MG63 (cell line): ENCODE measurements at regions not wholly inside any gene's neighbourhood (a gene's known extent, or its start where the extent isn't known, plus 50 kb on each side); places are given as distances from the start of the nearest gene placed in this dataset.
A peak's percentile ranks its signal among the peaks of the same experiment; 100 is the strongest.

Experiments
- DNase-seq: peaks from one replicate; pipeline ENCODE4 v3.0.0-alpha.2; 2020
- H3K27me3 ChIP-seq: fragments of 250-450 bp; sonication (Bioruptor Pico); 2 replicates; pipeline ENCODE4 v1.5.1; 2020; ENCODE audit warnings: mild to moderate bottlenecking, moderate library complexity
- H3K36me3 ChIP-seq: fragments of 250-450 bp; sonication (Bioruptor Pico); 2 replicates; pipeline ENCODE4 v1.5.1; 2020; ENCODE audit warnings: mild to moderate bottlenecking, moderate library complexity
- H3K4me3 ChIP-seq: fragments of 250-450 bp; sonication (Bioruptor Pico); 2 replicates; pipeline ENCODE4 v1.5.1; 2020; ENCODE audit warnings: mild to moderate bottlenecking, moderate library complexity
- H3K9me3 ChIP-seq: fragments of 250-450 bp; sonication (Bioruptor Pico); 2 replicates; pipeline ENCODE4 v1.5.1; 2020; ENCODE audit warnings: mild to moderate bottlenecking, moderate library complexity

DNA sequence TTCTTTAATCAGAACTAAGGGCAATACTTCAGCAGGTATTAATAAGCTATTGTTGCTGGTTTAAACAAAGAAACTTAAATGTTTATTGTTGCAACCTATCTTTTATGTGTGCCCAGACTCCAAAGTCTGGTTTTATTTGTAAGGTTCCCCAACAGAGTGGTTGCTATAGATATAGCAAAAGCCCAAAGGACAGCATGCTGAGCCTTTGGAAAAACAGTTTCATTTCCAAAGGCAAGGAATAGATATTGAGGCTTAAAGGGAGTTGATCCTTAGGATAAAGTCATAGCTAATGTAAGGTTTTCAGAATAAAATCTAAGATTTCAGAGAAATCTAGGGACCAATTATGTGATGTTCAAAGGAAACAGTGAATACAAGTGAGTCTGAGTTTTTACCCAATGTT lies 413.2 kb upstream of the SLC14A2 start:
- no peak for DNase-seq
- no peaks in the 10 kb centered on the region for H3K9me3 ChIP-seq
- no peaks in the 10 kb centered on the region for H3K36me3 ChIP-seq
- H3K27me3 ChIP-seq, result no peaks in the 10 kb centered on the region
- no peak overlapping the region for H3K4me3 ChIP-seq

DNA sequence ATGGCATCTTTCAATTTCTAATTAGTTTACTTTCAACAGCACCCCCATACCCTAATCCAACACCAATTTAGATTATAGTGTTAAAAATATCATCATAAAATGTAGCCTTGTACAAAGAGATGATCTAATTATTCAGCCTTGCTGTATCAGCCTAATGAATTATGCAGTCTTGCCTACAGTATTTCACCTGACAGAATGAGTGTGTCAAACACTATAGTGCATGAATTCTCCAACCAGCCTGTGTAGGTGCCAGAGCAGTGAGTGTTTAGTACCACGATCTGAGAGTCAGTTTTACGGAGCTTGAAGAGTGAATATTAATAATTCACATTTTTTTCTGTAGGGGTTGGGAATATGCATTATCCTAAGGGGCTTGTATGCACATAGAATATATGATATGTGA lies 411.6 kb upstream of the SLC14A2 start:
- Histone ChIP-seq H3K9me3 (no peaks in the 10 kb centered on the region), H3K36me3 (no peaks in the 10 kb centered on the region), H3K4me3 (no peak overlapping the region), H3K27me3 (no peaks in the 10 kb centered on the region)
- no peak for DNase-seq

DNA sequence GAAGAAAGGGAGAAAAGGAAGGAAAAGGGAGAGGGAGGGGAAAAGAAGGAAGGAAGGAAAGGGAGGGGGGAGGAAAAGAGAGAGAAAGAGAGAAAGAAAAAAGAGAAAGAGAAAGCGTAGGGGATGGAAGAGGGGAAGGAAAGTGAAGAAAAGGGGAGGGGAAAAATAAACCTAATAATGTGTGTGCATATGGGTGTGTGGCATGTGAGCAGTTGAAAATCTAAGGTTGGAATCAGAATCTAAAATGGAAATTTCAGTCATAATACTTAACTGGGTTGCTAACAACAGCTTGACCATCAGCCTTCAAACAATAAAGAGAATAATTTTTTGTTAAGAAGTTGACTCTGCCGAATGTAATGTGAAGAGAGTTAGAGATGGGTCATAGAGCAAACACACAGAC lies 407.9 kb upstream of the SLC14A2 start:
- H3K9me3 ChIP-seq, result no peaks in the 10 kb centered on the region
- H3K4me3 ChIP-seq, result no peak overlapping the region
- H3K36me3 ChIP-seq, result no peaks in the 10 kb centered on the region
- no peak for DNase-seq
- no peaks in the 10 kb centered on the region for H3K27me3 ChIP-seq

DNA sequence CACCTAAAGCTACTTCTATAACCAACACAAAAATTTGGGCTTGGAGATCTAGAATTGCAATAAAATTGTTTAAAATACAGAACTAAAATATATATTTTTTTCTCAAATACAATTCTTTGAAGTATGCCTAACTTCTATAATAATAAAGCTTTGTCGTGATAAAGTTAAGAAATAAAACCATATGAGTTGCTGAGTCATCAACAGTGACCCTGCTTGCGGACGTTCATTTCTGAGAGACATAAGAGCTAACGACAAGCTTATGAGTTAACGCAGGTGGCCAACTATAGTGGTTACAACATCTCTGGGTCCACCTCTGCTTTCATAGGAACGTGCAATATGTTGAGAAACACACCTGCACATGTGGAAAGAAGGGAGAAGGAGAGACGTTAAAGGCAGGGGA lies 407.1 kb upstream of the SLC14A2 start:
- DNase-seq, result no peak
- Histone ChIP-seq H3K36me3 (no peaks in the 10 kb centered on the region), H3K9me3 (no peaks in the 10 kb centered on the region)

DNA sequence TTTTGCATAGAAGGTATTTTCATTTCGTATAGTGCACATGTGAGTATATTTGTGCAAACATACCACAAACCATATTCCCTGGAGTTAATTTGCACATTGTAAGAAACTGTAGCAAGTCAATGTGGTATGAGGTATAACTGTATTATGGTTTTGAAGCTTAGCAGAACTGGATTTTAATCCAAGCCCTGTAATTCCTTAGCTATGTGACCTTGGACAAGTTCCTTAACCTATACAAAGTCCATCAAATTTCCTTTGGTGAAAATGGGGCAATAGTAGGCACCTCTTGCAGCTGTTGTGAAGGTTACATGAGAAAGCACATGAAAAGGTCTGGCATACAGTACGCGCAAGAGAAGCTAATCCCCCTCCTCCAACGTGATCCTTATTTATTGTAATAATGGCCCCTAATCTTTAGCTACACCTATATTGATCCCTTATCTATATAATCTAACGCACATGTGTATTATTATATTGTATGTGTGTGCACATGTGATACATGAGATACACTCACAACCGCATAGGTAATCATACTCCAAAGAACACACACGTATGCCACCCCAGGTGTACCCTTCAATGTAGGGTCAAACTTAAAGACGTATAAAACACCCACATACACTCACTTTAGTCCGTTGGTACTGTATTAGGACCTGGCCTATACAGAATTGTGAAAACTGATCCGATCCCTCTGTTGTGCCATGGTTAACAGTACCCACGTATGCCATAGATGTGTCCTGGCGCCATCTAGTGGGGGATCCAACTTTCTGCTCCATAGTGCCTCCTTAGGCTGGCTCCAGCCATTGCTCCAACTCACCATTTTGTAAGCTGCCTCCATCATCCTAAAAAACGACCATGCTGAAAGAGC lies 402.9 kb upstream of the SLC14A2 start:
- H3K9me3 ChIP-seq, result no peaks in the 10 kb centered on the region
- H3K4me3 ChIP-seq, result no peak overlapping the region
- H3K27me3 ChIP-seq, result no peaks in the 10 kb centered on the region
- DNase-seq, result peak; percentile 56
- H3K36me3 ChIP-seq, result no peaks in the 10 kb centered on the region

More for the DNA sequence above, 407.1 kb upstream of the SLC14A2 start:
- Histone ChIP-seq H3K27me3 (no peaks in the 10 kb centered on the region), H3K4me3 (no peak overlapping the region)

DNA sequence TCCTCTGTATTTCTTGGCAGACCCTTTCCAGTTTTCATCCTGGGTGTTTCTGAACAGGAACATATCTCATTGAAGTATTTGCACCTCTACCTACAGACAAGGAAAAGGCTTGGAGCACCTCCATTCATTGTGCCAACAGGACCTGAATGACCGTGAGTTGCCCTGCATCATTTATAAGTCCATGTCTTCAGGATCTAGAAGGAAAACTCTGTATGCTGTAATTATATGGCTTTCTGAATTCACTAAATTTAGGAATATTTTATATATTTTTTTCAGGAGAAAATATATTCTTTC lies 402.3 kb upstream of the SLC14A2 start:
- Histone ChIP-seq H3K36me3 (no peaks in the 10 kb centered on the region), H3K4me3 (no peak overlapping the region), H3K27me3 (no peaks in the 10 kb centered on the region), H3K9me3 (no peaks in the 10 kb centered on the region)
- no peak for DNase-seq

DNA sequence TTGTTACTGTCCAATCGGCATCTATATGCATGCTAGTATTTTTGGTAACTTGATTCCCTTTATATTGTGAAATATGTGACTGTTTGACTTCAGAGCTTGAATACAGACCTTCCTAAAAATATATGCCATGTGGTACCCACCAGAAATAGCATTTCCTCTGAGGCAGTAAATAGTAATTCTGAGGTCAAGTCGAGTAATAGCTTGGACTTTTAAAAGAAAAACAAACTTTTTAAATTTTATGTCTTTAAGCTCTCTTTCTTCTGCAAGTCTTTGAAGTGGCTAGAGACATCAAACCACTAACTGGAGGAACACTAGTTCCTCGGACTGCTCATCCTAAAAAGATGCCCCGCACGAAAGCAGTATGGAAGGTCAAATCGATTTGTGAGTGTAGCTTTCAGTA lies 396.8 kb upstream of the SLC14A2 start:
- no peak for DNase-seq
- no peaks in the 10 kb centered on the region for H3K9me3 ChIP-seq
- H3K36me3 ChIP-seq, result no peaks in the 10 kb centered on the region
- H3K27me3 ChIP-seq, result no peaks in the 10 kb centered on the region
- no peak overlapping the region for H3K4me3 ChIP-seq

DNA sequence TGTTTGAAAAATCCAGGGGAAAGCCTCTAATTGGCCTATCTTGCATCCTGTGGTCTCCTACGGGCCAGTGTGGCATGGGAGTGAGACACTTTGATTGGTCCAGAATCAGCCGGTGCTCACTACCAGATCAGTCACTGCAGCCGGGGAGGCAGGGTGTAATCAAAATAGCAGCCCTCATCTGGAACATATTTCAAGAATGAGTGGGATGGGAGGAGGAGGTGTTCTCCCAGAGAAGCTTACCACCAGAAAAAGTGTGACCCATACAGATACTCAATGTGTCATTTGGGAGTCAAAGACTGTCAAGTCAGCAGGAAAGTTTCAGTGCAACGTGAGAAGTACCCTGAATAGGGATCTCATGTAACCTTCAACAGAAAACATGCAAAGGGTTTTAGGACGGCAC lies 393.9 kb upstream of the SLC14A2 start:
- H3K4me3 ChIP-seq, result no peak overlapping the region
- H3K36me3 ChIP-seq, result no peaks in the 10 kb centered on the region
- DNase-seq, result peak; percentile 2
- H3K27me3 ChIP-seq, result no peaks in the 10 kb centered on the region
- H3K9me3 ChIP-seq, result no peaks in the 10 kb centered on the region

DNA sequence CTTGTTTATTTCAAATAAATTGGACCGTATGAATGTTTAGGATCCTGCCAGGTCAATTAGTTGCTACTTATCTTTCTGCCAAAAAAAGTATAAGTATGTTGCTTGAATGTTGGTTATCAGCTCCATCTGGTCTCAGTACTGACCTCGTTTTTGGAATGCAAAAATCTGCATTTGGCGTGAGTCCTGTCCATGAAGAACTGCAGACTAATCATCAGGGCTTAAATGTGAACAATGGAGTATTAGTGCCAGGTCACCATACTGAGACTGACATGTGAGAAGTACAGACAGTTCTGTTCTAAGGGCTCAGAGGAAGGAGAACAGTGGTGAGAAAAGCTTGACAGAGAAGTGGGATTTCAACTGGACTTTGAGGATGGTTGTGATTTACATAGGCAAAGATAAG lies 393.1 kb upstream of the SLC14A2 start:
- DNase-seq, result no peak

DNA sequence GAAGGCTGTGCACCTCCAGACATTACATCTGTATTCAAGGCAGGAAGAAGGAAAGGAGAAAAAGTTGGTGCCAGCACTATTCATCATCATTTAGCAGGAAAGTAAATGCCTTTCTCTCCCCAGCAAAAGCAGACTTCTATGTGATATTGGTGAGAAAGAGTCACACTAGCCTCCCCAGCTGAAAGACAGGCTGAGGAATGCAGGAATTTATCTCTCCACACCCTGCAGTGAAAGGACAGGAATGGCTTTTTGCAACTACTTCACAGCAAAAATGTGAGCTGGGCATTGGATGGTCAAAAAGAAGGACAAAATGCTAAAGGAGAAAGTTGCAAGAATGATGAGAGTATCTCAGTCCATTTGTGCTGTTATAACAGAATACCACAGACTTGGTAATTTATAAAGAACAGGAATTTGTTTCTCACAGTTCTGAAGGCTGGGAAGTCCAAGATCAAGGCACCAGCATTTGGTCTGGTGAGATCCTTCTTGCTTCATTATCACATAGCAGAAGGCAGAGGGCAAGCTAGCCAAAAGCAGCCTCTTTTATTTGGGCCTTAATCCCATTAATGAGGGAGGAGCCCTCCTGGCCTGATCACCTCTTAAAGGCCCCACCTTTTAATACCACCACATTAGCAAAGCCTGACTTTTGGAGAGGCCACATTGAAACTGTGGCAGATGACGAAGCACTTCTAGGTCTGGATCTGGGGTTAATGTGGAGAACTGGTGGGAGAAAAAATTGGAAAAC lies 388.1 kb upstream of the SLC14A2 start:
- no peaks in the 10 kb centered on the region for H3K27me3 ChIP-seq
- H3K9me3 ChIP-seq, result no peaks in the 10 kb centered on the region
- H3K36me3 ChIP-seq, result no peaks in the 10 kb centered on the region
- H3K4me3 ChIP-seq, result no peak overlapping the region
- no peak for DNase-seq

More for the DNA sequence above, 393.1 kb upstream of the SLC14A2 start:
- no peaks in the 10 kb centered on the region for H3K9me3 ChIP-seq
- no peaks in the 10 kb centered on the region for H3K27me3 ChIP-seq
- no peaks in the 10 kb centered on the region for H3K36me3 ChIP-seq
- H3K4me3 ChIP-seq, result no peak overlapping the region

DNA sequence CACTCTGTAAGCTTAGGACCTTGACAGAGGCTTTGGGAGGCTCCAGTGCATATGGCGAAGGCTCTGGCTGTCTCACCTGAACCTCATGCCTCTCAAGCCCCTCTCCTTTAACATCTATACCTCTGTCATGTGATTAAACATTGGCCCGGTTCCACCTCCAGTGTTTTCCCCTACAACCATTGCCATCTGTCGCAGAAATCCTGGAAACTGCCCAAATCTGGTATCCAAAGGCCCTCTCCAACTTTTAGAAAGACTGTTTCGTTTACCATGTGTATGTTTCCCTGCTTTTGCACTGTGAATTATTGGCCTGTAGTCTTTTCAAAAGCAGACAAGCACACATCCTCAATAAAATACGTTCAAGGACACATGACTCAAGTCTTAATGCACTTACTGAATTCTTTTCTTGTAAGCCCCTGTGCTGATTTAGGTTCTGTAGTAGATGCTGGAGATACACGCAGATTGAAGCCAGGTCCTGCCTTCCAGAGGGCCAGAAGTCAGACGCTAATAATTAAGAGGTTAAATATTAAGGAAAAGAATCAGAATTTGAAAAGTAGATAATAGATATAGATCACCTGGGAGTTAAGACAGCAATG lies 386.4 kb upstream of the SLC14A2 start:
- Histone ChIP-seq H3K36me3 (no peaks in the 10 kb centered on the region), H3K9me3 (no peaks in the 10 kb centered on the region), H3K27me3 (no peaks in the 10 kb centered on the region), H3K4me3 (no peak overlapping the region)
- no peak for DNase-seq

DNA sequence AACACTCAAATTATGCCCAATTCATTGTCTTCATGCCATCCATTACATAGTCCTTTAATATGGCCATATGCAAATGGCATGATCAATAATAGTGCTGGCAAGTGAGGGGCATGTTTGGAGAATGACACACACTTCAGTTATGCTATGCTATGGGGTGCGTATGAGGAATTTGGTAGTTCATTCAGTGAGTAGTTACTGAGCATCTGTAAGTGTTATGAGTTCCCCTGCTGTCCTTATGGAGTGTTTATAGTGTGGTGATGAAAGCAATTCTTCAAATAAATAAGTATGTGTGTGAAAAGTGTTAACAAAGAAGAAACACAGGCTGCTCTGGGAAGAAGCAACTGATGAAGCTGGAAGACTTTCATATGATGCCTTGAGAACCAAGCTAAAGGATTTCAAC lies 383.7 kb upstream of the SLC14A2 start:
- DNase-seq, result no peak
- Histone ChIP-seq H3K9me3 (no peaks in the 10 kb centered on the region), H3K4me3 (no peak overlapping the region), H3K36me3 (no peaks in the 10 kb centered on the region), H3K27me3 (no peaks in the 10 kb centered on the region)

DNA sequence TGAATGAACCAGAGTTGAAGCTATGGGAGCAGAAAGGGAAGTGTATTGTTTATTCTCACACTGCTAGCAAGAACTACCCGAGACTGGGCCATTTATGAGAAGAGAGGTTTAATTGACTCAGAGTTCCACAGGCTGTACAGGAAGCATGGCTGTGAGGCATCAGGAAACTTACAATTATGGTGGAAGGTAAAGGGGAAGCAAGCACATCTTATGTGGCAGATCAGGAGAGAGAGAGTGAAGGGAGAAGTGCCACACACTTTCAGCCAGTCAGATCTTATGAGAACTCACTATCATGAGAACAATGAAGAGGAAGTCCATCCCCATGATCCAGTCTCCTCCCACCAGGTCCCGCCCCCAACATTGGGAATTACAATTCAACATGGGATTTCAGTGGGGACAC lies 383.2 kb upstream of the SLC14A2 start:
- no peak overlapping the region for H3K4me3 ChIP-seq
- H3K9me3 ChIP-seq, result no peaks in the 10 kb centered on the region
- no peaks in the 10 kb centered on the region for H3K27me3 ChIP-seq
- DNase-seq, result no peak
- no peaks in the 10 kb centered on the region for H3K36me3 ChIP-seq

DNA sequence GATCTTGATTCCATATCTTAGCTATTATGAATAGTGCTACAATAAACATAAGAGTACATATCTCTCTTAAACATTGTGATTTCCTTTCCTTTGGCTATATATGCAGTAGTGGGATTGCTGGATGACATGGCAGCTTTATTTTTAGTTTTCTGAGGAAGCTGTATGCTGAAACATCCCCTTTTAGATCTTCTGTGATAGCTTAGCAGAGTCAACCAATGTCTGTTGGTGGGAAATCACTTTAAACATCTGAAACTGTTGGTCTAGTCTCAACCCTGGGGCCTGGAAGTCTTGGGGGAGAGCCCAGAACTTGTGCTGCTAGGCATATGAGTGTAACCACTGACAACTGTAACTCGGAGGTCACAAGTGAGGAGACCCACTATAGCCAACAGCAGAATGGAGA lies 378.6 kb upstream of the SLC14A2 start:
- H3K27me3 ChIP-seq, result no peaks in the 10 kb centered on the region
- no peak for DNase-seq
- H3K9me3 ChIP-seq, result no peaks in the 10 kb centered on the region
- H3K36me3 ChIP-seq, result no peaks in the 10 kb centered on the region
- no peak overlapping the region for H3K4me3 ChIP-seq

DNA sequence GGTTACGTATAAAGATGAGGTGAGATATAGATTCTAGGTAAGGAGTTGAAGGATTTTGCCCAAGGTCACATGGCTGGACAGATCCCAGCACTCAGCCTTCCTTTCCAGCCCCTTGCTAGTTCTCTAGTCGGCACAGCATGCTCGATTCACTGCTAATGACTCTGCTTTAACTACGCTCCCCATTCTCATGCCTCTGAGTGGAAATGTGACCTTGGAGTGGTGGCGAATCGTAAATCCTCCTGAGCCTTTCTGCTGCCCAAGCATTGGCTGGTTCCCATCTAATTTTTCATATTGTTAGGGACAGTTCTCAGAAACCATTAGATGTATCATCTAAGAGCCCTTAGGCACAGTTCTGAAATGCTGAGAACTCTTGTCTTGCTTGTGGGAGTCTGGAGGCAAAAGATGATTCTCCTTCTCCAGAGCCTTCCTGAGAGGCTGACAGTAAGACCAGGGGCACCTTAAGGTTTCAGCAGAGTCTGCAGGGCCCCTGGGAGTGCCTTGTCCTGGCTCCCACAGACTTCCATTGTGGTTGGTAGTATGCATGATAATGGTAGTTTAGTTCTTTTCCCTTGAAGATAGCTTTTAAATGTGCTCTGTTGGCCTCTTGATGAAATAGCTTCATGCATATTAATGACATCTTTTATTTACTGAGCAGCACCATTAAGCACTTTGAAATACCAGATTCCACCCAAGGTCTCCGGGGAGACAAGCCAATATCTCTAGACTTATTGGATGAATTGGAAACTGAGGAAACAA lies 377.8 kb upstream of the SLC14A2 start:
- Histone ChIP-seq H3K36me3 (no peaks in the 10 kb centered on the region), H3K4me3 (no peak overlapping the region), H3K27me3 (no peaks in the 10 kb centered on the region), H3K9me3 (no peaks in the 10 kb centered on the region)
- no peak for DNase-seq

DNA sequence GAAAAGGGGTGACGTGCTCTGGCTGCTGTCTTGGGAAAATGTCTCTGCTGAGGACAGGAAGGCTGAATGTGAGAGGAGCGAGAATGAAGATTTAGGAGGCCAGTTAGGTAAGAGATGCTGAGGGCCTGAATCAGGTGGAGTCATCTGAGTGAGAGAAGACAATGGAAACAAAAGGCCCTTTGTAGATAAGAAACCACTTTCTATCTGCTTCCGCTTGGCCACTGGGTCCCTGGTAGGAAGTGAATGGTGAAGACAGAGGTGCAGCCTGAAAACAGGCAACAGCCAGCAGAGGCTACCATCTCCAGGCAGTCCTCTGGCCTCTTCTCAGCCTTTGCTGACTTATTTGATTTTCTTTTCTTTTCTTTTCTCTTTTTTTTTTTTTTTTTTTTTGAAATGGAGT lies 374.0 kb upstream of the SLC14A2 start:
- H3K27me3 ChIP-seq, result no peaks in the 10 kb centered on the region
- no peaks in the 10 kb centered on the region for H3K36me3 ChIP-seq
- no peak overlapping the region for H3K4me3 ChIP-seq
- DNase-seq, result no peak
- H3K9me3 ChIP-seq, result no peaks in the 10 kb centered on the region

DNA sequence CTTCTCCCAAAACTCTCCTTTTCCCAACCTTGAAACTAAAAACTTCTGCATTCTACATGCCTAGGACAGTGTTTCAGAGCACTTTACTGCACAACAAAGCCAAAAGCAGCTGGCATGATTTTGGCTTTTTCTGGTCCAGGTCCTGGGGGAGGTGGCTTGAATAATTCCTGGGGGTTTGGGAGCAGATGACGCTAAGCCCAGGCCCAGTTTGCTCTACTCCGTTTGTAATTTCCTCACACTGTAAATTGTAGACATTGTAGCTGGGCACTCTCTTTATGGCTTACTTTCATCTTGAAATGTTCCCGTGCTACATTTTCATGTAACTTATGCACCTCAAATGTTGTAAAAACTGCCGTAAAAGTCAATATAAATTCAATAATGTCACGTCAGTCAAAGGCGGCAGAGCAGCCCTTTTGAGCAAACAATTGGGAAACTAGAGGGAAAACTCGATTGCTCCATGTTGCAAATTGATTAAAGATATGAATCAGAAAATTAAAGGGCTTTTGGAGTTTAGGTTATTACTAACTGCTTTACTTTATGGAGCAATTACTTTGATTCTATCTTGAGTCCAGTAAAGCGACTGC lies 373.2 kb upstream of the SLC14A2 start:
- Histone ChIP-seq H3K36me3 (no peaks in the 10 kb centered on the region), H3K9me3 (no peaks in the 10 kb centered on the region)
- DNase-seq, result no peak

More for the DNA sequence above, 373.2 kb upstream of the SLC14A2 start:
- Histone ChIP-seq H3K27me3 (no peaks in the 10 kb centered on the region), H3K4me3 (no peak overlapping the region)
